Skeletal muscle satellite cell (primary cell): ENCODE measurements at regions not wholly inside any gene's neighbourhood (a gene's known extent, or its start where the extent isn't known, plus 50 kb on each side); places are given as distances from the start of the nearest gene placed in this dataset.

Experiments
- H3K27me3 ChIP-seq: 2 replicates; pipeline ENCODE4 v1.7.0; 2013; ENCODE audit warnings: low read length; ENCODE audit not compliant: control insufficient read depth, insufficient read depth
- H3K36me3 ChIP-seq: 2 replicates; pipeline ENCODE4 v1.7.0; 2013; ENCODE audit warnings: mild to moderate bottlenecking, control low read depth, low read length; ENCODE audit not compliant: insufficient read depth
- H3K4me1 ChIP-seq: 2 replicates; pipeline ENCODE4 v1.7.0; 2013; ENCODE audit warnings: low read length; ENCODE audit not compliant: control insufficient read depth, insufficient read depth
- H3K4me2 ChIP-seq: 2 replicates; pipeline ENCODE4 v1.7.0; 2013; ENCODE audit warnings: mild to moderate bottlenecking, low read length
- H3K4me3 ChIP-seq: 2 replicates; pipeline ENCODE4 v1.7.0; 2013; ENCODE audit warnings: low read length
- H3K9ac ChIP-seq: 2 replicates; pipeline ENCODE4 v1.7.0; 2013; ENCODE audit warnings: mild to moderate bottlenecking, low read depth, low read length, moderate library complexity
- H3K9me3 ChIP-seq: replicated peaks from 2 replicates; pipeline ENCODE4 v1.7.0; 2013; ENCODE audit warnings: mild to moderate bottlenecking, control low read depth, low read length

GRCh38 chr18:6465281-6465680, 50.6 kb upstream of the L3MBTL4 start:
- H3K36me3 ChIP-seq = no peaks in the 10 kb centered on the region
- H3K4me2 ChIP-seq = no peak overlapping the region
- H3K4me3 ChIP-seq = no peak overlapping the region
- H3K9ac ChIP-seq = no peak overlapping the region
- no peaks in the 10 kb centered on the region for H3K4me1 ChIP-seq
- no peaks in the 10 kb centered on the region for H3K27me3 ChIP-seq
- no peaks in the 10 kb centered on the region for H3K9me3 ChIP-seq

- Histone ChIP-seq H3K9ac (no peak overlapping the region), H3K36me3 (no peaks in the 10 kb centered on the region), H3K4me1 (no peaks in the 10 kb centered on the region)
Measured at GRCh38 chr18:6476190-6476589, 61.5 kb upstream of the L3MBTL4 start.

GRCh38 chr18:6476880-6477279, 62.2 kb upstream of the L3MBTL4 start:
- Histone ChIP-seq H3K27me3 (no peaks in the 10 kb centered on the region), H3K4me3 (no peak overlapping the region), H3K4me1 (no peaks in the 10 kb centered on the region), H3K36me3 (no peaks in the 10 kb centered on the region), H3K9me3 (no peaks in the 10 kb centered on the region), H3K9ac (no peak overlapping the region), H3K4me2 (no peak overlapping the region)

More at GRCh38 chr18:6476190-6476589, 61.5 kb upstream of the L3MBTL4 start:
- Histone ChIP-seq H3K4me3 (no peak overlapping the region), H3K4me2 (no peak overlapping the region), H3K9me3 (no peaks in the 10 kb centered on the region), H3K27me3 (no peaks in the 10 kb centered on the region)

- Histone ChIP-seq H3K27me3 (no peaks in the 10 kb centered on the region), H3K9me3 (no peaks in the 10 kb centered on the region), H3K36me3 (no peaks in the 10 kb centered on the region), H3K4me2 (no peak overlapping the region), H3K9ac (no peak overlapping the region), H3K4me1 (no peaks in the 10 kb centered on the region), H3K4me3 (no peak overlapping the region)
Measured at GRCh38 chr18:6478121-6478520, 63.4 kb upstream of the L3MBTL4 start.

GRCh38 chr18:6479699-6480098, 65.0 kb upstream of the L3MBTL4 start:
- no peaks in the 10 kb centered on the region for H3K27me3 ChIP-seq
- no peaks in the 10 kb centered on the region for H3K4me1 ChIP-seq

GRCh38 chr18:6482198-6482977, 67.7 kb upstream of the L3MBTL4 start:
- Histone ChIP-seq H3K9me3 (no peaks in the 10 kb centered on the region), H3K27me3 (no peaks in the 10 kb centered on the region), H3K4me1 (no peaks in the 10 kb centered on the region), H3K4me2 (peak overlapping the region; percentile 11), H3K36me3 (no peaks in the 10 kb centered on the region), H3K9ac (no peak overlapping the region), H3K4me3 (no peak overlapping the region)

More at GRCh38 chr18:6479699-6480098, 65.0 kb upstream of the L3MBTL4 start:
- Histone ChIP-seq H3K4me2 (no peak overlapping the region), H3K9me3 (no peaks in the 10 kb centered on the region), H3K4me3 (no peak overlapping the region), H3K36me3 (no peaks in the 10 kb centered on the region), H3K9ac (no peak overlapping the region)

GRCh38 chr18:6484659-6485058, 69.9 kb upstream of the L3MBTL4 start:
- Histone ChIP-seq H3K9me3 (no peaks in the 10 kb centered on the region), H3K27me3 (no peaks in the 10 kb centered on the region), H3K36me3 (no peaks in the 10 kb centered on the region), H3K4me3 (no peak overlapping the region), H3K4me1 (no peaks in the 10 kb centered on the region), H3K4me2 (no peak overlapping the region), H3K9ac (no peak overlapping the region)

GRCh38 chr18:6486313-6486712, 71.6 kb upstream of the L3MBTL4 start:
- Histone ChIP-seq H3K4me2 (no peak overlapping the region), H3K9ac (no peak overlapping the region), H3K27me3 (no peaks in the 10 kb centered on the region), H3K4me3 (no peak overlapping the region), H3K4me1 (no peaks in the 10 kb centered on the region), H3K36me3 (no peaks in the 10 kb centered on the region), H3K9me3 (no peaks in the 10 kb centered on the region)

- Histone ChIP-seq H3K27me3 (no peaks in the 10 kb centered on the region), H3K4me3 (no peak overlapping the region), H3K4me1 (no peaks in the 10 kb centered on the region), H3K9me3 (no peaks in the 10 kb centered on the region), H3K4me2 (no peak overlapping the region), H3K36me3 (no peaks in the 10 kb centered on the region), H3K9ac (no peak overlapping the region)
Measured at GRCh38 chr18:6486764-6487426, 72.2 kb upstream of the L3MBTL4 start.

- Histone ChIP-seq H3K9me3 (no peaks in the 10 kb centered on the region), H3K4me3 (no peak overlapping the region), H3K9ac (no peak overlapping the region), H3K36me3 (no peaks in the 10 kb centered on the region), H3K4me2 (no peak overlapping the region), H3K4me1 (no peaks in the 10 kb centered on the region), H3K27me3 (no peaks in the 10 kb centered on the region)
Measured at GRCh38 chr18:6487968-6488367, 73.3 kb upstream of the L3MBTL4 start.

GRCh38 chr18:6488956-6489355, 74.2 kb upstream of the L3MBTL4 start:
- no peak overlapping the region for H3K4me3 ChIP-seq
- H3K9me3 ChIP-seq = no peaks in the 10 kb centered on the region
- no peaks in the 10 kb centered on the region for H3K27me3 ChIP-seq
- H3K36me3 ChIP-seq = no peaks in the 10 kb centered on the region
- no peaks in the 10 kb centered on the region for H3K4me1 ChIP-seq
- H3K9ac ChIP-seq = no peak overlapping the region
- no peak overlapping the region for H3K4me2 ChIP-seq

- Histone ChIP-seq H3K4me1 (no peaks in the 10 kb centered on the region), H3K4me3 (no peak overlapping the region), H3K9me3 (no peaks in the 10 kb centered on the region), H3K27me3 (no peaks in the 10 kb centered on the region), H3K9ac (no peak overlapping the region), H3K4me2 (no peak overlapping the region), H3K36me3 (no peaks in the 10 kb centered on the region)
Measured at GRCh38 chr18:6489977-6490376, 75.3 kb upstream of the L3MBTL4 start.
